Chondrocyte (in vitro differentiated cells): ENCODE measurements at regions not wholly inside any gene's neighbourhood (a gene's known extent, or its start where the extent isn't known, plus 50 kb on each side); places are given as distances from the start of the nearest gene placed in this dataset.

Experiments
- DNase-seq: peaks from one replicate; pipeline ENCODE4 v3.0.0; 2021; ENCODE audit warnings: mixed read lengths, low spot score
- H3K27ac Mint-ChIP-seq: one replicate; pipeline ENCODE4 v1.8.0; 2021; ENCODE audit warnings: mild to moderate bottlenecking, moderate library complexity, mixed read lengths; ENCODE audit not compliant: unreplicated experiment
- H3K27me3 Mint-ChIP-seq: 2 replicates; pipeline ENCODE4 v1.8.0; 2021; ENCODE audit warnings: low read depth, mixed read lengths
- H3K36me3 Mint-ChIP-seq: 2 replicates; pipeline ENCODE4 v1.8.0; 2021; ENCODE audit warnings: low read depth, mixed read lengths
- H3K4me1 Mint-ChIP-seq: 2 replicates; pipeline ENCODE4 v1.8.0; 2021; ENCODE audit warnings: low read depth, mild to moderate bottlenecking, mixed read lengths
- H3K4me3 Mint-ChIP-seq: one replicate; pipeline ENCODE4 v1.8.0; 2021; ENCODE audit warnings: mild to moderate bottlenecking, moderate library complexity, mixed read lengths; ENCODE audit not compliant: unreplicated experiment
- H3K9me3 Mint-ChIP-seq: 2 replicates; pipeline ENCODE4 v1.8.0; 2021; ENCODE audit warnings: low read depth, mixed read lengths
- TF ChIP-seq, protein P1 (sequence below): fragments of 200-600 bp; sonication (generic); IDR thresholded peaks from 2 replicates; pipeline ENCODE4 v1.5.0; 2021; ENCODE audit warnings: antibody characterized with exemption, mild to moderate bottlenecking, moderate library complexity

DNA sequence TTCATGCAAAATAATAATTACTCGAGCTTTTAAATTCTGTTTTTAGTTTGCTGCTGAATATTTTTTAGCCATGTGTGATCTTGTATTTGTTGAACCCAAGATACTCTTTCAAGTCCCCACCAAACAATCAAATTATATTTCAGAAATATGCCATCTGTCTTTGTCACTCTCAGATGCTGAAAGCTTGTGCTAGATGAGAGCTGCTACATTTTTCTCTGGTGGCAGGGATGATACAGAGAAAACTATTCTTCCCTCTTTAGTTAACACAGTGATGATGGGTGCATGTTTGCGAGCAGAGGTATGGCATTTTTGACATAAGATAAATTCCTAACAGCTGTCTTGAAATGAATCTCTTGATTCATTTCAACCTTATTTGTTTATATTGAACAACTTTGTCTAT lies 100.6 kb upstream of the NPHP3 start:
- TF ChIP-seq, protein P1, sequence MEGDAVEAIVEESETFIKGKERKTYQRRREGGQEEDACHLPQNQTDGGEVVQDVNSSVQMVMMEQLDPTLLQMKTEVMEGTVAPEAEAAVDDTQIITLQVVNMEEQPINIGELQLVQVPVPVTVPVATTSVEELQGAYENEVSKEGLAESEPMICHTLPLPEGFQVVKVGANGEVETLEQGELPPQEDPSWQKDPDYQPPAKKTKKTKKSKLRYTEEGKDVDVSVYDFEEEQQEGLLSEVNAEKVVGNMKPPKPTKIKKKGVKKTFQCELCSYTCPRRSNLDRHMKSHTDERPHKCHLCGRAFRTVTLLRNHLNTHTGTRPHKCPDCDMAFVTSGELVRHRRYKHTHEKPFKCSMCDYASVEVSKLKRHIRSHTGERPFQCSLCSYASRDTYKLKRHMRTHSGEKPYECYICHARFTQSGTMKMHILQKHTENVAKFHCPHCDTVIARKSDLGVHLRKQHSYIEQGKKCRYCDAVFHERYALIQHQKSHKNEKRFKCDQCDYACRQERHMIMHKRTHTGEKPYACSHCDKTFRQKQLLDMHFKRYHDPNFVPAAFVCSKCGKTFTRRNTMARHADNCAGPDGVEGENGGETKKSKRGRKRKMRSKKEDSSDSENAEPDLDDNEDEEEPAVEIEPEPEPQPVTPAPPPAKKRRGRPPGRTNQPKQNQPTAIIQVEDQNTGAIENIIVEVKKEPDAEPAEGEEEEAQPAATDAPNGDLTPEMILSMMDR: no peak
- Mint-ChIP-seq H3K9me3 (no peaks in the 10 kb centered on the region), H3K27me3 (peaks cover 12% of the 10 kb centered on the region), H3K4me1 (peaks cover 16% of the 10 kb centered on the region), H3K4me3 (no peak overlapping the region), H3K36me3 (peaks cover 2% of the 10 kb centered on the region), H3K27ac (no peak overlapping the region)
- no peak for DNase-seq

DNA sequence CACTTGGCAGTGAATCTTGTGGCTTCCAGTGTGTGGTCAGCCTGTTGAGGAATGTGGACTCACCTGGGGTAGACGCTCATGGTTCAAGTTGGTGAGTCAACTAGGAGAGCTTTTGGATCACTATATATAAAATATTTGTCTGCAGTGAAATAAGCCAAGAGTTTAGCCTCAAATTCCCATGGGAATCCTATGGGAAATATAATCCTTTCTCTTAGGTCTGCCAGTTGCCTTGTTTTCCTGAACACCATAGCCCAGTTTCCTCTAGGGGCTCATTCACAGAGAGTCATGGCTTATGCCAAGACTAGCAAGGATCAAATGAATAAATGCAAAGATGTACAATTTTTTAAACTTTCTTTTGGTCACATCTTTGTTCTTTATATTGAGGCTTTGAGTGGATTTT lies 100.1 kb upstream of the NPHP3 start:
- Mint-ChIP-seq H3K27me3 (peaks cover 18% of the 10 kb centered on the region), H3K4me3 (no peak overlapping the region), H3K36me3 (peaks cover 2% of the 10 kb centered on the region), H3K9me3 (no peaks in the 10 kb centered on the region), H3K4me1 (peaks cover 16% of the 10 kb centered on the region), H3K27ac (no peak overlapping the region)
- TF ChIP-seq, protein P1: no peak
- DNase-seq: no peak

DNA sequence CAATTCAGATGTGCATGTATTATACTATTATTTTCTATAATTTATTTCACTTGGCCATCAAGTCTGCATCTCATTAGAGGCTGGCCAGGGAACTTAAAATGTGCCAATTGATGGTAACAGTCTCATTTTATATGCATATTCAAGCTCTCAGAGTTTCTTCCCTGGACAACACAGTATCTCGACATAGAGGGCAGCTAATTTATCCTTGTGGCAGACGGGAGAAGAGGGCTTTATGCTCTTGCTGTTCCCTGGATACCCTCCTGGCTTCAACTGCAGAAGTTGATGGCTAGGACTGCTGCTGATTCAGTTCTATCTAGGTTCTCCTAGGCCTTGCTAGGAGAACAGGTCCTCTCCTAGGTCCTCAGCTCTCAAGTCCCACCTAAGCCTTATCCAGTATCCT lies 99.1 kb upstream of the NPHP3 start:
- Mint-ChIP-seq H3K36me3 (peaks cover 2% of the 10 kb centered on the region), H3K4me1 (peaks cover 16% of the 10 kb centered on the region), H3K4me3 (no peak overlapping the region), H3K9me3 (no peaks in the 10 kb centered on the region), H3K27ac (no peak overlapping the region), H3K27me3 (peaks cover 15% of the 10 kb centered on the region)
- no peak for DNase-seq
- TF ChIP-seq, protein P1: no peak

DNA sequence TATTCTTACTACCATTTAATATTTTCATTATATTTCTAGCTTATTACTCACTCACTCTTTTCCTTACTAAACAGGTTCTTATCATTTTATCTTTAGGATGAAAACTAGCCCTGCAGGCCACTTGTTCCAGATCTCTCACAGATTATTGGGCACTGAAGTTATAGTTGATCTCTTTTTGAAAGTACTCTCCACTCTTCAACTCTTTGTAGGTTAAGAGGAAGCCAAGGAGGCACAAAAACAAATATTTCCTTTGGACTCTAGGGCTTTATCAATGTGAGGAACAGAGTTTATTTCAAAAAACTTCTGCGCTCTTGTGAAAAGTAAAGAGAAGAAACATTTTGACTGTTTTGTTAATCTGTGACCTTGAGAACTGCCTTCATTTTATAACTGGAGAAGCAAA lies 96.0 kb upstream of the NPHP3 start:
- Mint-ChIP-seq H3K9me3 (no peaks in the 10 kb centered on the region), H3K4me1 (peaks cover 16% of the 10 kb centered on the region), H3K4me3 (no peak overlapping the region), H3K36me3 (no peaks in the 10 kb centered on the region), H3K27me3 (peaks cover 9% of the 10 kb centered on the region), H3K27ac (no peak overlapping the region)
- TF ChIP-seq, protein P1: no peak
- no peak for DNase-seq

DNA sequence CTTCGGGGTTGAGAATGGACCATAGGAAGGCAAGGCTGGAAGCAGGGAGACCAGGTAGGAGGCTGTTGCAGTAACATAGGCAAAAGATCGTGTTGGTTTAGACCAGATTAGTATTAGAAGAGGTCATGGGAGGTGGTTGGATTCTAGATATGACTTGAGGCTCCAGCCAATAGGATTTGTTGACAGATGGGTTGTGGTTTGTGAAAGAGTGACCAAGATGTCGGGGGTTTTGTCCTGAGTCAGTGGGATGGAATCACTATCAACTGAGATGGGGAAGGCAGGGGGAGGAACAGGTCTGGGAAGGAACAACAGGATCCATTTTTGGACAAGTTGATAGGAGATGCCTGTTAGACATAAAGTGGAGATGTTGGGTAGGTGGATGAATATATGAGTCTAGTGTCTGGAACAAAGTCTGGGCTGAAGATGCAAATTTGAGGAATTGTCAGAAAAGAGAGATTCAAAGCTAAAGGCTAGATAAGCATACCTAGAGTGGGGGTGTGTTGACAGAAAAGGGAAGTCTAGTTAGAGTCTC lies 95.5 kb upstream of the NPHP3 start:
- Mint-ChIP-seq H3K4me1 (peaks cover 11% of the 10 kb centered on the region), H3K27ac (no peak overlapping the region), H3K4me3 (no peak overlapping the region)

More for the DNA sequence above, 95.5 kb upstream of the NPHP3 start:
- TF ChIP-seq, protein P1: no peak
- no peaks in the 10 kb centered on the region for H3K36me3 Mint-ChIP-seq
- no peaks in the 10 kb centered on the region for H3K9me3 Mint-ChIP-seq
- no peak for DNase-seq
- peaks cover 9% of the 10 kb centered on the region for H3K27me3 Mint-ChIP-seq
